ENCODE measurements at regions not wholly inside any gene's neighbourhood (a gene's known extent, or its start where the extent isn't known, plus 50 kb on each side); places are given as distances from the start of the nearest gene placed in this dataset.

- Histone ChIP-seq H3K27me3 (no peaks in the 10 kb centered on the region), H3K36me3 (no peaks in the 10 kb centered on the region), H3K4me1 (ENCODE audit: insufficient read depth) (no peaks in the 10 kb centered on the region), H3K4me3 (no peak overlapping the region), H3K27ac (no peak overlapping the region), H3K9me3 (no peaks in the 10 kb centered on the region)
- TF ChIP-seq EP300 (IDR thresholded peaks at IDR 0.05) (no peak), POLR2A (IDR thresholded peaks at IDR 0.05) (no peak), CTCF (IDR thresholded peaks at IDR 0.05) (no peak)
- DNase-seq = no peak
- intact Hi-C loops (cut with DNase I) = no loop called here
- 72 to 79% (median 72%) methylated on average over 1 of the region's 1 CpG for WGBS, 3 donors
These were observed 340.2 kb downstream of the SLCO4C1 start for GRCh38 chr5:101955891-101956290.

- Histone ChIP-seq H3K4me3 (no peak overlapping the region), H3K27me3 (no peaks in the 10 kb centered on the region), H3K27ac (no peak overlapping the region), H3K36me3 (no peaks in the 10 kb centered on the region), H3K9me3 (no peaks in the 10 kb centered on the region), H3K4me1 (ENCODE audit: insufficient read depth) (no peaks in the 10 kb centered on the region)
- TF ChIP-seq POLR2A (IDR thresholded peaks at IDR 0.05) (no peak), CTCF (IDR thresholded peaks at IDR 0.05) (no peak), EP300 (IDR thresholded peaks at IDR 0.05) (no peak)
- intact Hi-C loops (cut with DNase I) = no loop called here
- DNase-seq = no peak
These were observed 346.1 kb downstream of the SLCO4C1 start for GRCh38 chr5:101950019-101950418.

GRCh38 chr5:101948615-101949014, 347.5 kb downstream of the SLCO4C1 start:
- Histone ChIP-seq H3K27ac (no peak overlapping the region), H3K9me3 (no peaks in the 10 kb centered on the region), H3K4me3 (no peak overlapping the region), H3K4me1 (ENCODE audit: insufficient read depth) (no peaks in the 10 kb centered on the region), H3K36me3 (no peaks in the 10 kb centered on the region), H3K27me3 (no peaks in the 10 kb centered on the region)
- WGBS, 3 donors = 78 to 93% (median 87%) methylated on average over 1 of the region's 1 CpG
- intact Hi-C loops (cut with DNase I) = no loop called here
- DNase-seq = no peak
- no peak for TF ChIP-seq POLR2A (IDR thresholded peaks at IDR 0.05)
- TF ChIP-seq CTCF (IDR thresholded peaks at IDR 0.05) = no peak
- no peak for TF ChIP-seq EP300 (IDR thresholded peaks at IDR 0.05)

GRCh38 chr5:101943784-101944183, 352.3 kb downstream of the SLCO4C1 start:
- DNase-seq = no peak
- no peak overlapping the region for H3K27ac ChIP-seq
- 20 to 47% (median 23%) methylated on average over 1 of the region's 1 CpG for WGBS, 3 donors
- no peaks in the 10 kb centered on the region for H3K36me3 ChIP-seq
- H3K4me1 ChIP-seq (ENCODE audit: insufficient read depth) = no peaks in the 10 kb centered on the region
- H3K9me3 ChIP-seq = no peaks in the 10 kb centered on the region
- TF ChIP-seq CTCF (IDR thresholded peaks at IDR 0.05) (no peak), EP300 (IDR thresholded peaks at IDR 0.05) (no peak), POLR2A (IDR thresholded peaks at IDR 0.05) (no peak)
- no peak overlapping the region for H3K4me3 ChIP-seq
- intact Hi-C loops (cut with DNase I) = no loop called here
- no peaks in the 10 kb centered on the region for H3K27me3 ChIP-seq
